Renal pelvis (tissue), 1 donor: ENCODE measurements at regions not wholly inside any gene's neighbourhood (a gene's known extent, or its start where the extent isn't known, plus 50 kb on each side); places are given as distances from the start of the nearest gene placed in this dataset.
"Not testable (repeated sequence)": the region's sequence is repeated elsewhere in the genome, so short reads cannot be mapped to it uniquely, and the experiment has no call there.

Source experiments
- DNase-seq: peaks from one replicate; pipeline ENCODE4 v3.0.0-alpha.2; 2013

- DNase-seq: no peak
Observed at GRCh38 chr2:166381-166780, 97.5 kb downstream of the SH3YL1 start.

GRCh38 chr2:165530-165929 is 98.3 kb downstream of the SH3YL1 start:
- no peak for DNase-seq

DNA sequence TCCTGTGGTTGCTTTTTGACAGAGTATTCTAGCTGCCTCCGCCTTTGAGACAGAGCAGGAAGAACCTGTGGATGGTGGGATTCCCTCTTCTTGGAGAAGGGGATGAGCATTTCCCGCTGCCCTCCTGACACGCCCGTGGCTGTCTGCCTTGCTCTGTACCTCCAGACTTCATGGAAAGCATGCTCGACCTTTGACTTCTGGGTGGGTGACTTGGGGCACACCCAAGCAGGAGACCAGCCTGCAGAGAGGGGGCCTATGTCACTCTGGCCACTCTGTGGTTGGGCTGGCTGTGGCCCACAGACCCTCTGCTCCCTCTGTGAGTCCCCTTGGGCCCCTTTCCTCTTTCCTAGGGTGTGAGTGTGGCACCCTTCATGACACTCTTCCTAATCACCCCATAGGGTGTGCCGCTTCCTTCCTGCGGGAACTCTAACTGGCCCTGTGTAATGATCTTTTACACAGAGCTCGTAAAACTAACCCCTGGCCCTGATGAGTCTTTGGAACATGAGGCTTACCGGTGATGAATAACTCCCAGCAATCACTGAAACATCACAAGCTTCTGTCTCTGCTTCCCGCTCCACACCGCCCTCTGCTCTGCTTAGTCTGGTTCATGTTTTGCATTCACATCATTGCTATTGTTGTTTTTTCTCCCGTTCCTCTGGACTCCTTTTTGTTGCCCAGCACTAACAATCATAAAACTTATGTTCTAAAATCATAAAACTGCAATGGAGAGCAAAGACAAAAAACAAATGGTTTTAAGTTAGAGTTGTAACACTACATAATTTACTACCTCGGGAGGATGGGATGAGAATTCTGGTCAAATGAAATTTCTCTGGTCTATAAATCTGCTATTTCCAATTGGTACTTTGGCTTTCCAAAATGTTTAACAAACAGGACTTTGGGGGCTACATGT is 101.1 kb downstream of the SH3YL1 start:
- DNase-seq: peak; percentile 58

DNA sequence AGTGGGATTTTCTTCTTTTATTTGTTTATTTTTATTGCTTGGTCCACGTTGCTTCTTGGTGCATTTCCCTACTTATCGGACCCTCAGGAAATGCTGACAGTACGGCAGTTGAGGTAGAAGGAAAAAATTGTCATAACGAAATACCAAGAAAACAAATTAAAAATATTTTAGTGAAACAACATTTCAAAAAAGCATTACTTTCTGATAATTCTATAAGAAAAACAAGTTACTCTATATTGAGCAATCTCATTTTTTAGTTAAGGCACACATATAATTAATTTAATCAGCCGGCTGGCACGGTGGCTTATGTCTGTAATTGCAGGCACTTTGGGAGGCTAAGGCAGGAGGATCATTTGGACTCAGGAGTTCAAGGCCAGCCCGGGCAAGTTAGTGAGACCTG is 102.1 kb downstream of the SH3YL1 start:
- no peak for DNase-seq

- no peak for DNase-seq
Observed at GRCh38 chr2:151553-152334, 105.4 kb upstream of the FAM110C start.

DNA sequence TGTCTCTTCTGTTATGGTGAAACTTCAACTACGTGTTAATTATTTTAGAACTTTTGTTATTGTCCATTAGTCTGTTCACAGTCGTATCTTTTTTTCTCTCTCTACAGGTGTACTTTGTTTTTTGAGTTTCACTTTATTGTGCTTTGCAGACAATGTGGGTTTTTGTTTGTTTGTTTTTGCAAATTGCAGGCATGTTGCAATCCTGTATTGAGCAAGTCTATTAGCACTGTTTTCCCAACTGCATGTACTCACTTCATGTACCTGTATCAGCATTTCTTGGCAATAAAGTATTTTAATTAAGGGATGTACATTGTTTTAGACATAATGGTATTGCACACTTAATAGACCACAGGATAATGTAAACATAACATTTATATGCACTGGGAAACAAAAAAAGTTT is 99.1 kb upstream of the FAM110C start:
- DNase-seq: no peak

- DNase-seq: no peak
Observed at GRCh38 chr2:141611-142010, 95.3 kb upstream of the FAM110C start.

- DNase-seq: no peak
Observed at GRCh38 chr2:136666-137065, 90.4 kb upstream of the FAM110C start.

- DNase-seq: no peak
Observed at GRCh38 chr2:133675-134593, 87.6 kb upstream of the FAM110C start.

GRCh38 chr2:126769-127168 is 80.5 kb upstream of the FAM110C start:
- DNase-seq: not testable (repeated sequence)

DNA sequence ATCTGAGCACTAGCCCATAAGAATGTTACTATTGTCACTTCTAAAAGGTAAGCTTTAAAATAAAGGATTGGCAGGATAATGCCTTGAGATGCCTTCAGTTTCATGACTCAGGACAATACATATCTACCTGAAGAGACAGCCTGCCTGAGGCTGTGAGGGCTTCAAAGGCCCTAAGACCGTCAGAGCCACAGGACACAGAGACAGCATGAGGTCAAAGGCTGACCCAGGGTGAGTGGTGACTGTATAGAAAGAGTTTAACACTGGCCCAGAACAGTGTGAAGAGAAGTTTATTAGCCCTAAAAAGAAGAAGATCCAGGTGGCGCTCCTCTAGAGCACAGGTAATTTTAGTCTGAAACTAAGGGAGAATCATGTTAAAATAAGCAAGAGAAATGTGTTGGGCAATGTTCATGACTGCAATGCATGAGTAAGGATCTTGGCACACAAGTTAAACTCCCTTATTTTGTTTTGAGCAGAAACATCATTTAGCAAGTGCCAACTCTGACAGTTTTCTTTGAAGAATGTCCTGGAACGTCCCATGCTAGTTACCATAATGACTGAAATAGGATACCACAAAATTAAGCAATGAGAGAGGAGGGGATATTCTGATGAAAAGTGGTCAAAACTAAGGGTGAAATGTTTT is 78.1 kb upstream of the FAM110C start:
- DNase-seq: no peak

- DNase-seq: no peak
Observed at GRCh38 chr2:116953-117352, 70.6 kb upstream of the FAM110C start.

GRCh38 chr2:115303-115702 is 69.0 kb upstream of the FAM110C start:
- DNase-seq: peak; percentile 27

- DNase-seq: no peak
Observed at GRCh38 chr2:114616-115015, 68.3 kb upstream of the FAM110C start.

DNA sequence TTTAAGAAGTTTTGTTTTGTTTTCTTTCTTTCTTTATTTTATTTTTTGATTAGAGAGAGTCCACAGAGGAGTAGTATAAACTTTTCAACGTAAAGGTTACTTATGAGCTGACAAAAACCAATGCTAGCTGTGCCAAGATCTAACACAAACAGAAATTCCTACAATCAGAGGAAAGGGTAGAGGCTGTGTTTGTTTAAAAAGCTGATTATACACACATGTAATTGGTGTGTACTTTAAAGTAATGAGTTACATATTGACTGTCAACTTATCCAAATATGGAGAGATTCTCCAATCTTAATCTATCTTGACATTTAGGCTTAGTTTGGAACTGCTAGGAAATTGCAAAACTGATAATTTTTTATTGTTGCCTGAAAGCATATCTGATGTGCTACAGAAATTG is 63.7 kb upstream of the FAM110C start:
- no peak for DNase-seq

GRCh38 chr2:108920-109809 is 62.9 kb upstream of the FAM110C start:
- DNase-seq: no peak

- no peak for DNase-seq
Observed at GRCh38 chr2:101016-101415, 54.7 kb upstream of the FAM110C start.
